Muscle of leg (tissue), 3 donors: ENCODE measurements at regions not wholly inside any gene's neighbourhood (a gene's known extent, or its start where the extent isn't known, plus 50 kb on each side); places are given as distances from the start of the nearest gene placed in this dataset.
"Not testable (repeated sequence)": the region's sequence is repeated elsewhere in the genome, so short reads cannot be mapped to it uniquely, and the experiment has no call there.

Source experiments
- DNase-seq: peaks from one replicate; pipeline ENCODE4 v3.0.0; 2013
- H3K27ac ChIP-seq: one replicate; pipeline ENCODE4 v1.5.1; 2013; ENCODE audit warnings: mild to moderate bottlenecking, low read length, control low read depth
- H3K27me3 ChIP-seq: one replicate; pipeline ENCODE4 v1.6.1; 2013; ENCODE audit warnings: low read length; ENCODE audit not compliant: control insufficient read depth, insufficient read depth
- H3K36me3 ChIP-seq: one replicate; pipeline ENCODE4 v1.6.1; 2013; ENCODE audit warnings: low read length; ENCODE audit not compliant: control insufficient read depth, insufficient read depth
- H3K4me1 ChIP-seq: one replicate; pipeline ENCODE4 v1.6.1; 2013; ENCODE audit warnings: low read length; ENCODE audit not compliant: control insufficient read depth, insufficient read depth
- H3K4me3 ChIP-seq: one replicate; pipeline ENCODE4 v1.5.1; 2013; ENCODE audit warnings: low read length, control low read depth
- H3K9me3 ChIP-seq: replicated peaks from 2 replicates; pipeline ENCODE4 v1.6.1; 2013; ENCODE audit warnings: low read depth, low read length; ENCODE audit not compliant: control insufficient read depth
- WGBS: methylation state at CpG from one replicate; pipeline ENCODE4 v1.1.5; 2013; ENCODE audit warnings: missing lambda C conversion rate; ENCODE audit not compliant: insufficient coverage; 5-methylcytosine and 5-hydroxymethylcytosine counted together

GRCh38 chr10:59027975-59028655, 148.3 kb upstream of the PHYHIPL start:
- Histone ChIP-seq H3K27ac (no peak overlapping the region), H3K36me3 (no peaks in the 10 kb centered on the region), H3K4me1 (no peaks in the 10 kb centered on the region), H3K9me3 (no peaks in the 10 kb centered on the region), H3K27me3 (no peaks in the 10 kb centered on the region), H3K4me3 (no peak overlapping the region)
- DNase-seq: peak; percentile 35
- no CpG with 5 or more reads among the region's 5 CpGs for WGBS

- no peak overlapping the region for H3K27ac ChIP-seq
- H3K4me1 ChIP-seq: no peaks in the 10 kb centered on the region
- no peaks in the 10 kb centered on the region for H3K36me3 ChIP-seq
- H3K27me3 ChIP-seq: no peaks in the 10 kb centered on the region
- no peaks in the 10 kb centered on the region for H3K9me3 ChIP-seq
- no peak for DNase-seq
- no peak overlapping the region for H3K4me3 ChIP-seq
- WGBS: no CpG with 5 or more reads among the region's 6 CpGs
Measured at GRCh38 chr10:59033622-59034021, 142.8 kb upstream of the PHYHIPL start.

GRCh38 chr10:59036311-59037017, 140.0 kb upstream of the PHYHIPL start:
- Histone ChIP-seq H3K27ac (no peak overlapping the region), H3K4me1 (no peaks in the 10 kb centered on the region), H3K36me3 (no peaks in the 10 kb centered on the region), H3K27me3 (no peaks in the 10 kb centered on the region), H3K4me3 (no peak overlapping the region), H3K9me3 (no peaks in the 10 kb centered on the region)
- 20% methylated on average over 1 of the region's 3 CpGs for WGBS
- no peak for DNase-seq

GRCh38 chr10:59037018-59037389, 139.4 kb upstream of the PHYHIPL start:
- Histone ChIP-seq H3K4me3 (no peak overlapping the region), H3K4me1 (no peaks in the 10 kb centered on the region), H3K9me3 (no peaks in the 10 kb centered on the region), H3K27me3 (no peaks in the 10 kb centered on the region), H3K27ac (no peak overlapping the region), H3K36me3 (no peaks in the 10 kb centered on the region)
- no peak for DNase-seq
- WGBS: no CpG with 5 or more reads among the region's 2 CpGs

- no peak overlapping the region for H3K27ac ChIP-seq
- H3K36me3 ChIP-seq: no peaks in the 10 kb centered on the region
- H3K9me3 ChIP-seq: no peaks in the 10 kb centered on the region
- no peaks in the 10 kb centered on the region for H3K4me1 ChIP-seq
- H3K4me3 ChIP-seq: no peak overlapping the region
- DNase-seq: no peak
- WGBS: no CpG with 5 or more reads among the region's 1 CpG
- no peaks in the 10 kb centered on the region for H3K27me3 ChIP-seq
Measured at GRCh38 chr10:59037506-59037905, 138.9 kb upstream of the PHYHIPL start.

GRCh38 chr10:59043358-59043757, 133.1 kb upstream of the PHYHIPL start:
- WGBS: 85% methylated on average over 3 of the region's 8 CpGs
- not testable (repeated sequence) for H3K27me3 ChIP-seq, H3K9me3 ChIP-seq, H3K4me3 ChIP-seq, DNase-seq, H3K4me1 ChIP-seq, H3K36me3 ChIP-seq, H3K27ac ChIP-seq

GRCh38 chr10:59047180-59047579, 129.3 kb upstream of the PHYHIPL start:
- Histone ChIP-seq H3K27ac (no peak overlapping the region), H3K27me3 (no peaks in the 10 kb centered on the region), H3K4me1 (no peaks in the 10 kb centered on the region), H3K9me3 (no peaks in the 10 kb centered on the region), H3K36me3 (no peaks in the 10 kb centered on the region), H3K4me3 (no peak overlapping the region)
- DNase-seq: no peak
- no CpG with 5 or more reads among the region's 4 CpGs for WGBS

- no peak overlapping the region for H3K27ac ChIP-seq
- H3K27me3 ChIP-seq: no peaks in the 10 kb centered on the region
- no peaks in the 10 kb centered on the region for H3K4me1 ChIP-seq
- no peak for DNase-seq
- no peaks in the 10 kb centered on the region for H3K9me3 ChIP-seq
- WGBS: no CpG with 5 or more reads among the region's 5 CpGs
- no peaks in the 10 kb centered on the region for H3K36me3 ChIP-seq
- H3K4me3 ChIP-seq: no peak overlapping the region
Measured at GRCh38 chr10:59047957-59048618, 128.4 kb upstream of the PHYHIPL start.

- not testable (repeated sequence) for H3K4me1 ChIP-seq, H3K36me3 ChIP-seq, H3K27ac ChIP-seq, DNase-seq, H3K4me3 ChIP-seq, H3K27me3 ChIP-seq, H3K9me3 ChIP-seq
- whole genome bisulfite sequencing: no CpG with 5 or more reads among the region's 2 CpGs
Measured at GRCh38 chr10:59053502-59053901, 122.9 kb upstream of the PHYHIPL start.

- peak; percentile 46 for DNase-seq
- 88% methylated on average over 1 of the region's 2 CpGs for WGBS
Measured at GRCh38 chr10:59055045-59055444, 121.4 kb upstream of the PHYHIPL start.

More at GRCh38 chr10:59055045-59055444, 121.4 kb upstream of the PHYHIPL start:
- Histone ChIP-seq H3K4me1 (no peaks in the 10 kb centered on the region), H3K4me3 (no peak overlapping the region), H3K27ac (no peak overlapping the region), H3K36me3 (no peaks in the 10 kb centered on the region), H3K9me3 (no peaks in the 10 kb centered on the region), H3K27me3 (no peaks in the 10 kb centered on the region)
